HG03039 (cell line): ENCODE measurements at regions not wholly inside any gene's neighbourhood (a gene's known extent, or its start where the extent isn't known, plus 50 kb on each side); places are given as distances from the start of the nearest gene placed in this dataset.

Experiments
- ATAC-seq: cut with Tn5 transposase; IDR thresholded peaks from one replicate; pipeline ENCODE4 v1.9.1; 2021; ENCODE audit warnings: mild to moderate bottlenecking, moderate library complexity; ENCODE audit not compliant: unreplicated experiment

- ATAC-seq: no peak
Measured at GRCh38 chr9:81841333-81841732, 86.9 kb upstream of the SPATA31D4 start.

- ATAC-seq: no peak
Measured at GRCh38 chr9:81844131-81844567, 84.1 kb upstream of the SPATA31D4 start.

DNA sequence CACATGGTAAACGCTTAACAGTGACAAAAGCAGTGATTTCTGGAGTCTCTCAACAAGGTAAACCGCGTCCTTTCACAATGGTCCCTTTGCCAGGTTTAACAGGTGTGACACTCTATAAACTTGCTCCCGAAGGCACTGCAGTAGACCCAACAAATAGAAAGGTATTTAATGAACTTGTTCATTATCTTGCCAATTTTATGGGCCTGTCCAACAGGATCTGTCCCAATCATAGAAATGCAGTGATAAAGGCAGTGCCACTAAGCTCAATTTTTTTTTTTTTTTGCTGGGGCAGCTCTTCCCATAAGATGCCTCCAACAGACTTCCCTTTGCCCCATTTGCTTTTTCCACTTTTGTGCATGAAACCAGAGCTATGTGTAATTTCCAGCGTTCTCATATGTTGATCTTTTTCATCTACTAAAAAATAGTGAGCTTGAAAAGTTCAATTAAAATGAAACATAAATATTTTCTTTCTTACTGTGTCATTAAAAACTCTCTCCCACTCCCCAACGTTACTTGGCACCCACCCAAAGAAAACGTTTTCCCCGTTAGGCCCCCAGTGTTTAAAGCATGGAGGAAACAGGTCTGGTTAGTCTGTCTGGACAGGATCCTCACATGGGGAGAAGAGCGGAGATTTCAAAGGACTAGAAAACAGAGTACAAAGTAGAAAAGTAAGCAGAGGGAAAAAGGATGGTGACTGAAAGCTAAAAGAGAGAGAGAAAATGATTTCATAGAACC is 80.9 kb upstream of the SPATA31D4 start:
- no peak for ATAC-seq

DNA sequence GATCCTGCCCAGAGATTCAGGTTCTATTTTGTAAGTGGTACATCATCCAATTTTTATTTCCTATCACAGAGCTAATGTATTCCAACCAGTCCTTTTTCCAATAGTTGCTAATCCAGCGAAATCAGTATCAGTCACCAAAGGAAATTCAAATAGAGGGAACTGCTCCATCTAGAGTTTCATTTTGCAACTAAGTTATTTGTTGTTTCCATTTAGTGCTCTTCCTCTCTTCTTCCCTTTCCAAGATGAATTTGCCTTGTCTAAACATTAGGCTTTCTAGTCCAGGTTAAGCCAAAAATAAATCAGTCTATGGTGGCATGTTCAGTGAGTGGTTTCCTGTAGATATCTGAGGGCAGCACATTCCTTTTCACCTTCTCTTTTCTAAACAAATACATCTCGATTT is 79.8 kb upstream of the SPATA31D4 start:
- no peak for ATAC-seq

GRCh38 chr9:81849631-81850259 is 78.5 kb upstream of the SPATA31D4 start:
- no peak for ATAC-seq

- no peak for ATAC-seq
Measured at GRCh38 chr9:81850724-81851123, 77.5 kb upstream of the SPATA31D4 start.

- ATAC-seq: no peak
Measured at GRCh38 chr9:81851340-81851739, 76.9 kb upstream of the SPATA31D4 start.

GRCh38 chr9:81852820-81853219 is 75.4 kb upstream of the SPATA31D4 start:
- ATAC-seq: no peak

DNA sequence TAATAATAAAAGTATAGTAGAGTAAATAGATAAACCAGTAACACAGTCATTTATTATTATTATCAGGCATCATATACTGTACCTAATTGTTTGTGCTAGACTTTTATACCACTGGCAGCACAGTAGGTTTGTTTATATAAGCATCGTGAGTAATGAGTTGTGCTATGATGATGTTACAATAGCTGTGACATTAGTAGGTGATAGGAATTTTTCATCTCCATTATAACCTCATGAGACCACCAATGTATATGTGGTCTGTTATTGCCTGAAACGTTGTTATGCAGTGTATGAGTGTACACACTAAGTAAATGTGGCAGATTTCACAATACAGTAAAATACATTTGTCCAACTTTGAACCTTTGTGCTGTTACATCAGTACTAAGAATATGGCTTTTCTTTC is 72.7 kb upstream of the SPATA31D4 start:
- ATAC-seq: no peak

GRCh38 chr9:81858657-81859430 is 69.4 kb upstream of the SPATA31D4 start:
- ATAC-seq: no peak

DNA sequence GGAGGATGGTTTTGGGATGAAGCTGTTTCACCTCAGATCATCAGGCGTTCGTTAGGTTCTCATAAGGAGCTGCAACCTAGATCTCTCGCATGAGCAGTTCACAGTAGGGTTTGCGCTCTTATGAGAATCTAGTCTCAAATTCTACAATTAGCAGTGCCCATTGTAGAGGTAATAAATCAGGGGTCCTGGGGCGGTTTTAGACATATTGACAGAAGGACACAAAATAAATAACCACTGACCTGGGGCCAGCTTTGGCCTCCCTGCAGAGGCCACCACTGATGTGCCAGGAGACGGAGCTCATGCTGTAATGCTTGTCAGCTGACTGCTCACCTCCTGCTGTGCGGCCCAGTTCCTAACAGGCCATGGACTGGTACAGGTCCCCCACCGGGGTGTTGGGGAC is 67.6 kb upstream of the SPATA31D4 start:
- ATAC-seq: no peak

DNA sequence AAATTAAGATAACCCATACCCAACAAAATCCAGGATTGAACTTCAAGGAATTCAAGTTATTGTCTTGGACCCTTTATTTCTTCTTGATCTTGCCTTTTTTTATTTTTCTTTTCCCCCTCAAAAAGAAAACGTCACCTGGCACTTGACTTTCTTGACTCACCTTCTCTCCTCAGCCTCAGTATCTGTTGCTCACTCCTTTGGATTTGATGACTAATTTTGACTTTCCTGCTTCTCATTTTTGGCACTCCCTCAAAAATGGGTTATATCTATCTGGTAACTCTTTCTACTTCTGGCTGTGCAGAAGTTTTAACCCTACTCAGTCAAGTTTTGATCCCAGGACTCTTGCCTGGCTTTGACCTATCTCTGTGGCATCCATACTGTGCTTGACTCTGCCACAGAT is 66.6 kb upstream of the SPATA31D4 start:
- ATAC-seq: no peak

DNA sequence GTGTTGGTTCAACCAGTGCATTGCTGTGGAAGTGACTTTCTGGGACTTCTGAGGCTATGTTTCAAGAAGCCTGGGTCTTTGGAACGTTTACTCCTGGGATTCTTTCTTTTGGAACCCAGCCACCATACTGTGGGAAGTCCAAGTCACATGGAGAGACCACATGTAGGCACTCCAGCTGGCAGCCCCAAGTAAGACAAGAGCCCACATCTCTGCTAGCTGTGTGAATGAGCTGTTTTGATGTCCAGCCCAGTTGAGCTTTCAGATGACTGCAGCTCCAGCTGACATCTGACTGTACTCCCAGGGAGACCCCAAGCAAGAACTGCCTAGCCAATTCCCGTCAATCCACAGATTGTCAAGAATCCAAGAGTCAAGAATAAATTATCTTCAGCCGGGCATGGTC is 60.1 kb upstream of the SPATA31D4 start:
- no peak for ATAC-seq

DNA sequence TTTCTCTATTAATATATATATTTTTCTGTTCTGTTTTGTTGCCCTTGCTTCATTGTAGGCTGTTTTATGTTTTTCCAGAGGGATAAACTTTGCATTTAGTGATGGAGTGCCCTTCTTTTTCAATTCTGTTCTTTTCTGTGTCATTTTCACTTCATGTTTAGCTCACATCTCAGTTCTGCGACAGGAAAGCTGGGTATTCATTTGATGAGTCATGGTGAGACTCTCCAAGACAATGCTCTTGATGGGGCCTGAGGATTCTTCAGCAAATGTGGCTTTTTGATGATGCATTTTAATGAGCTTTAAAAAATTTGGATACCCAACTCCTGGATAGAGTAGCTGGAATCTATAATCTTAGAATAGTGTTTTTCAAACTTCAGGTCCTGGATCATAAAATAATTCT is 56.5 kb upstream of the SPATA31D4 start:
- ATAC-seq: no peak

- ATAC-seq: no peak
Measured at GRCh38 chr9:81874250-81874649, 54.0 kb upstream of the SPATA31D4 start.

DNA sequence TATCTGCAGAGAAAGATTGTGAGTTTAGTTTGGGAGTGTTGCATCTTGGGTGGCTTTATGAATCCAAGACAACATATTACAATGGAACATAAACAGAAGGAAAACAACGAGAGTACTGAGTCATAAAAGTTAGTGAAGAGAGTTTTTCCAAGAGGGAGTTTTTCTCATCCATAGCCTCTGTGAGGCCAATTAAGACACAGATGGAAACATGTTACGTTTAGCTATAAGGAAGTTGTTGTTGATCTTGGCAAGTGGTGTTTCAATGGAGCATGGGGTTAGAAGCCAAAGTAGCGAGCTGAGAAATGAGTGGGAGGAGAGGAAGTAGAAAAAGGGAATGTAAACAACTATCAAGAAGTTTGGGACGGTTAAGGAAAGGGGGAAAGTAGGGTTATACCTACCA is 53.3 kb upstream of the SPATA31D4 start:
- ATAC-seq: no peak

DNA sequence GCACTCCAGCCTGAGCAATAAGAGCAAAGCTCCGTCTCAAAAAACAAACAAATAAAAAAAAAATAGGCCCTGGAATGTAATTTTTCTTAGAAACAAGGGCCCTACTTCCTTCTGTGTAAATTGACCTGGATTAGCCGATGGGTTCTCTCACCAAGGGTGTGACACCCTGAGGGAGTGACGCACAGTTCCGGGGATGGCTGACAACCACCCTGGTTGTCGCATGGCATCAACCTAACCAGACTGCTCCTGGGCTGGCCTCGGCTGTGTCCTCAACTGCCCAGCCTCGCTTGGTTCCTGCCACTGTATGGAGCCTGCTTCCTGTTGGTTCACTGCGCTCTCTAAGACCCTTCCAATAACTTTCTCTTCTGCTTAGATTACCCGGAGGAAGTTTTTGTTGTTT is 51.2 kb upstream of the SPATA31D4 start:
- ATAC-seq: no peak
